ENCODE measurements at regions not wholly inside any gene's neighbourhood (a gene's known extent, or its start where the extent isn't known, plus 50 kb on each side); places are given as distances from the start of the nearest gene placed in this dataset.

DNA sequence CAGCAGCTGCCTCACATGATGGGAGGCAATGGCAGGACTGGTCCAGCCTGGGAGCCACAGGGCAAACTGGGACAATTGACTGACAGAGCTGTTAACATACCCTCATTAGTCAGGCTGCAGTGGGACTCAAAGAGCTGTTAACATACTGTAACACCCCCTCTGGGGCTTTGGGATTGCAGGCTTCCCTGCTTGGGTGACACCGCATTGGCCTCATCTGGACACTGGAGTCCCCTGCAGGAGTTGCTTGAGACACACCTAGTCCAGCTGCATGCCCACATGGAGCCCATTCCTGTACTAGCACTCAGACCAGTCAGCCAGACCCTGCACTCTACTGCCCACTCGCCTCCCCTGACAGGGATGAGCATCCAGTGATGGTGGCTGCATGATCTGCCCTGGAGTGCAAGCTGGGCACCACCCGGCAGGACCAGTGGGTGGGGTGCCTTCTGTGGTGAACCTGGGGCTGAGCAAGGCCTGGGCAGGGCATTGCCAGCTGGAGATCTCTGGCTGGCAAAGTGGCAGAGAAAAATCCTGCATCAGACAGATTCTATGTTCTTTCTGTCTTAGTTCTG is 138.8 kb downstream of the DTHD1 start:
- H3F3A ChIP-seq (ENCODE audit: control insufficient read depth, insufficient read depth), result no peaks in the 10 kb centered on the region
- H3K9me2 ChIP-seq (replicated peaks; ENCODE audit: control insufficient read depth, low read length), result no peaks in the 10 kb centered on the region
- no peak overlapping the region for H3K27ac ChIP-seq (ENCODE audit: low read depth, low read length)
- H3K4me3 ChIP-seq (ENCODE audit: low read length), result no peak overlapping the region
- H3K36me3 ChIP-seq (ENCODE audit: control insufficient read depth, low read length), result no peaks in the 10 kb centered on the region
- no peak for TF ChIP-seq EZH2phosphoT487 (IDR thresholded peaks at IDR 0.05; ENCODE audit: borderline replicate concordance, low read length)
- TF ChIP-seq, protein P1, sequence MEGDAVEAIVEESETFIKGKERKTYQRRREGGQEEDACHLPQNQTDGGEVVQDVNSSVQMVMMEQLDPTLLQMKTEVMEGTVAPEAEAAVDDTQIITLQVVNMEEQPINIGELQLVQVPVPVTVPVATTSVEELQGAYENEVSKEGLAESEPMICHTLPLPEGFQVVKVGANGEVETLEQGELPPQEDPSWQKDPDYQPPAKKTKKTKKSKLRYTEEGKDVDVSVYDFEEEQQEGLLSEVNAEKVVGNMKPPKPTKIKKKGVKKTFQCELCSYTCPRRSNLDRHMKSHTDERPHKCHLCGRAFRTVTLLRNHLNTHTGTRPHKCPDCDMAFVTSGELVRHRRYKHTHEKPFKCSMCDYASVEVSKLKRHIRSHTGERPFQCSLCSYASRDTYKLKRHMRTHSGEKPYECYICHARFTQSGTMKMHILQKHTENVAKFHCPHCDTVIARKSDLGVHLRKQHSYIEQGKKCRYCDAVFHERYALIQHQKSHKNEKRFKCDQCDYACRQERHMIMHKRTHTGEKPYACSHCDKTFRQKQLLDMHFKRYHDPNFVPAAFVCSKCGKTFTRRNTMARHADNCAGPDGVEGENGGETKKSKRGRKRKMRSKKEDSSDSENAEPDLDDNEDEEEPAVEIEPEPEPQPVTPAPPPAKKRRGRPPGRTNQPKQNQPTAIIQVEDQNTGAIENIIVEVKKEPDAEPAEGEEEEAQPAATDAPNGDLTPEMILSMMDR (IDR thresholded peaks at IDR 0.05; ENCODE audit: low read depth, low read length, poor library complexity, severe bottlenecking), result no peak
- H3K9me3 ChIP-seq (ENCODE audit: control insufficient read depth, insufficient read depth, low read length), result no peaks in the 10 kb centered on the region
- no peaks in the 10 kb centered on the region for H3K4me1 ChIP-seq (ENCODE audit: control insufficient read depth, low read length)
- no peak overlapping the region for H3K4me2 ChIP-seq (ENCODE audit: low read length)
- no peaks in the 10 kb centered on the region for H4K20me1 ChIP-seq (ENCODE audit: control insufficient read depth, insufficient read depth, low read depth, low read length)
- no peaks in the 10 kb centered on the region for H3K27me3 ChIP-seq (ENCODE audit: control insufficient read depth, low read length)
- no peaks in the 10 kb centered on the region for H3K79me2 ChIP-seq (ENCODE audit: control insufficient read depth, low read length)

- Histone ChIP-seq H3K27me3 (ENCODE audit: control insufficient read depth, low read length) (no peaks in the 10 kb centered on the region), H3K4me1 (ENCODE audit: control insufficient read depth, low read length) (no peaks in the 10 kb centered on the region), H3K27ac (ENCODE audit: low read depth, low read length) (no peak overlapping the region), H3K79me2 (ENCODE audit: control insufficient read depth, low read length) (no peaks in the 10 kb centered on the region), H3K9me2 (replicated peaks; ENCODE audit: control insufficient read depth, low read length) (no peaks in the 10 kb centered on the region), H3K4me3 (ENCODE audit: low read length) (no peak overlapping the region), H4K20me1 (ENCODE audit: control insufficient read depth, insufficient read depth, low read depth, low read length) (no peaks in the 10 kb centered on the region), H3K36me3 (ENCODE audit: control insufficient read depth, low read length) (no peaks in the 10 kb centered on the region), H3K4me2 (ENCODE audit: low read length) (no peak overlapping the region), H3F3A (ENCODE audit: control insufficient read depth, insufficient read depth) (no peaks in the 10 kb centered on the region), H3K9me3 (ENCODE audit: control insufficient read depth, insufficient read depth, low read length) (no peaks in the 10 kb centered on the region)
- TF ChIP-seq EZH2phosphoT487 (IDR thresholded peaks at IDR 0.05; ENCODE audit: borderline replicate concordance, low read length), result no peak
- TF ChIP-seq, protein P1 (IDR thresholded peaks at IDR 0.05; ENCODE audit: low read depth, low read length, poor library complexity, severe bottlenecking), result no peak
Measured at GRCh38 chr4:36422607-36423006, 141.2 kb downstream of the DTHD1 start.

DNA sequence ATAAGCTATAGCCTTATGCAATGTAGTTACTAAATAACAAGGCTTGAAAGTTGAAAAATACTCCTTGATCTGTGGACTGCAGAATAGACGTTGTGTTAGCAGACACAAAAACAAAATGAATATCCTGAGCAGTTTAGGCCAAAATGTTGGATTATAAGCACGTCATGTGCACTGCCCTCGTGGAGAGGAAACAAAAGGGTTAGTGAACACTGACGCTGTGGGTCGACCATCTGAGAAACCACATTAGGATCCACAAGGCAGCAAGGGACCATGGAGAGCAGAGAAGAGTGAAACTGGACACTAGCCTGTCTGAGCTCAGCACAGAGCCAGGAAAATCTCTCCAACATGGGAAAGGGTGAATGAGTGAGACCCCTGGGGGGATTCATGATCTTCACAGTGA is 145.3 kb downstream of the DTHD1 start:
- Histone ChIP-seq H3K4me2 (ENCODE audit: low read length) (no peak overlapping the region), H3K27ac (ENCODE audit: low read depth, low read length) (no peak overlapping the region), H3K9me2 (replicated peaks; ENCODE audit: control insufficient read depth, low read length) (no peaks in the 10 kb centered on the region), H3K79me2 (ENCODE audit: control insufficient read depth, low read length) (no peaks in the 10 kb centered on the region), H4K20me1 (ENCODE audit: control insufficient read depth, insufficient read depth, low read depth, low read length) (no peaks in the 10 kb centered on the region), H3K27me3 (ENCODE audit: control insufficient read depth, low read length) (no peaks in the 10 kb centered on the region), H3K4me3 (ENCODE audit: low read length) (no peak overlapping the region), H3K9me3 (ENCODE audit: control insufficient read depth, insufficient read depth, low read length) (no peaks in the 10 kb centered on the region), H3K36me3 (ENCODE audit: control insufficient read depth, low read length) (no peaks in the 10 kb centered on the region), H3F3A (ENCODE audit: control insufficient read depth, insufficient read depth) (no peaks in the 10 kb centered on the region), H3K4me1 (ENCODE audit: control insufficient read depth, low read length) (no peaks in the 10 kb centered on the region)
- no peak for TF ChIP-seq EZH2phosphoT487 (IDR thresholded peaks at IDR 0.05; ENCODE audit: borderline replicate concordance, low read length)
- TF ChIP-seq, protein P1 (IDR thresholded peaks at IDR 0.05; ENCODE audit: low read depth, low read length, poor library complexity, severe bottlenecking), result no peak
